ENCODE measurements at regions not wholly inside any gene's neighbourhood (a gene's known extent, or its start where the extent isn't known, plus 50 kb on each side); places are given as distances from the start of the nearest gene placed in this dataset.

- TF ChIP-seq CTCF (IDR thresholded peaks at IDR 0.05; ENCODE audit: insufficient read depth, low read depth, low read length) (no peak), EZH2 (IDR thresholded peaks at IDR 0.05; ENCODE audit: insufficient read depth, low read length) (no peak)
Measured at GRCh38 chr7:67616517-67616916, 619.9 kb downstream of the TYW1 start.

Measured in astrocyte (in vitro differentiated cells and primary cell).